SK-N-DZ (cell line): ENCODE measurements at regions not wholly inside any gene's neighbourhood (a gene's known extent, or its start where the extent isn't known, plus 50 kb on each side); places are given as distances from the start of the nearest gene placed in this dataset.
"Not testable (repeated sequence)": the region's sequence is repeated elsewhere in the genome, so short reads cannot be mapped to it uniquely, and the experiment has no call there.

Experiments used
- DNase-seq: peaks from one replicate; pipeline ENCODE4 v3.0.0-alpha.2; 2015; ENCODE audit warnings: low spot score

GRCh38 chr6:50333696-50334095, 284.0 kb upstream of the DEFB112 start:
- DNase-seq, result no peak

GRCh38 chr6:50337532-50338122, 287.9 kb upstream of the DEFB112 start:
- DNase-seq, result no peak

GRCh38 chr6:50353603-50354002, 303.9 kb upstream of the DEFB112 start:
- DNase-seq, result peak; percentile 48

GRCh38 chr6:50358113-50358512, 308.4 kb upstream of the DEFB112 start:
- DNase-seq, result no peak

DNA sequence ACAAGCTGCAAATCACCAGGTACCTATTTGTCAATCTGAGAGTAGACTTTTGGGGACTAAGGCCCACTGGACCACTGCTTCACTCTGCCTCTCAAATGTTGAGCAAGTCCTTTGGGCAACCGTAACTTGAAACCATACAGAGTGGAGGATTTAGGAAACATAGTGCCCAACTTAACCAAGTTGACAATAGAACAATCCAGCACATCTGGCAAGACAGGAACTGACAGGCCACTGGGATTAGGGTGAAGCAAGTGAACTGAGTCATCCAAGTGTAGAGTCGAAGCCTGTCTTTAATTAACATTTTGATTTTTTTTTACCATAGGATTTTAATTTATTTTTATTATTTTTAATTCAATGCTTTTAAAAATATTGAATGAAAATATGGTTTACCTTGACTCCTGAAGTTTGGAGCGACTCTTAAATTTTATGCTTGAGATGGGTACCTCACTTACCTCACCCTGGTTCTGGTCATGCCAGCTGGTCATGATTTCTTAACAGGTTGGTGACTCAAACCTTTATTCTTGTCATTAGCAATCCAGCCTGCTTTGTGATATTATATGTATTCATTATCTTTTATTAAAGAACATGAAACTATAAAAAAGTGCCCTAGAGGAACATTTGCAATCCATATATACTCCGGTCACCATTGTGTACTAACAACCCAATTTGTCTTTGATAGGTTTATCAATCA, 312.1 kb upstream of the DEFB112 start:
- DNase-seq, result no peak

GRCh38 chr6:50362706-50363105, 313.0 kb upstream of the DEFB112 start:
- DNase-seq, result no peak

DNA sequence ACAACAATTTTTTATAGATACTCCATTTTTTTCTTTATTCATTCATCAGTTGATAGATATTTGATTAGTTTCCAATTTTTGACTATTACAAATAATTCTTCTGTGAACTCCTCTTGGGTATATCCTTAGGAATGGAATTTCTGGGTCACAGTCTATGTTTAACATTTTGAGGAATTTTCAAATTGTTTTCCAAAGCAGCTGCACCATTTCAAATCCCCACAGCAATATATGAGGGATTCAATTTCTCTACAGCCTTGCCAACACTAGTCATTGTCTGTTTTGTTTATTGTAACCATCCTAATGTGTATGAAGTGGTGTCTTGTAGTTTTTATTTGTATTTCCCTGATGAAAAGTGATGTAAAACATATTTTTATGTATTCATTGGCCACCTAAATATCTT, 320.3 kb upstream of the DEFB112 start:
- DNase-seq, result no peak

DNA sequence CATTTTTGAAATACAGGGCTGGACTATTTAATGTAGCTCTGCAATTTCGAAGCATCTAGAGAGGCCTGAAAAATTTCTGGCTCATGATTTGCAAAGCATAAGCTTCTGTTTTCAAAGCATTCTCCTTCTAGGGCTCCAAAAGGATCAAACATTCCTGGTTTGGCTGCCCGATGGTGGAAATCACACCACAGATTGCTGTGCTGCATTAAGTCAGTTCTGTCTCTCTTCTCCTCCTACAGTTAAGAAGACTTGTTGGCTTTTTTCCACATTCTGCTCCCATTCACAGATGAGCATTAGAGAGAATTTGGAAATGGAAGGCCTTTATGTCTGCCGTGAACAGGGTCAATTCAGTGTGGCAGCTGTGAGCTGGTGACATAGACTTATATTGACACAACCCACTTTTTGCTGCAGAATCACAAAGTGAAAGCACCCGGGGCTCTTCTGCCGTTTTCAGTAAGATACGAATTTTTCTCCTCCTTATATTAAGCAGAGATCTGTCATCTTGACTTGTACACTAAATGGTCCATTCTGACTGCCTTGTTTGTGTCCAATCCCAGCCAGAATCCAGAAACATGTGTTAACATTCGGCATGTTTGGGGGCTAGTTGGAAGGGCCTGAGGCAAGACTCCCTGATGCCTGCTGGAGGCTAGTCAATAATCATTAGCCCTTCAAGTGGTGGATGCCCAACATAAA, 330.8 kb upstream of the DEFB112 start:
- no peak for DNase-seq

GRCh38 chr6:50381099-50381415, 331.3 kb upstream of the DEFB112 start:
- no peak for DNase-seq

DNA sequence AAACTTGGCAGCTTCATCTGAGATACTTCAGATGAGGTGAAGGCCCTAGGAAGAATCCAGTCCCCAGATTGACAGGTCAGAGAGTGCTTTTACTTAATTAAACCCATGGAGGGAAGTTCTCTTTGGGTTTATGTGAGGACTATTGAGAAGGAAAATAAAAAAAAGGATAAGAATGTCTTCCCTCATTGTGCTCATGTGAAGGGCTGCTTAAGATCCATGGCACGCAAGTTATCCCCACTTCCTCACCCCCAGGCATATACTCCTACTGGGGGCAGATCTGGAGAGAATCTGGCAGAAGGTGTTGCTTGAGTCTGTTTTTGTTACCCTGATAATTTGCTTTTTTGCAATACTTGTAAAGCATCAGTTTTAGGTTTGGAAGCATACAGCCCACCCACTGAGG, 322.9 kb upstream of the TFAP2D start:
- no peak for DNase-seq

DNA sequence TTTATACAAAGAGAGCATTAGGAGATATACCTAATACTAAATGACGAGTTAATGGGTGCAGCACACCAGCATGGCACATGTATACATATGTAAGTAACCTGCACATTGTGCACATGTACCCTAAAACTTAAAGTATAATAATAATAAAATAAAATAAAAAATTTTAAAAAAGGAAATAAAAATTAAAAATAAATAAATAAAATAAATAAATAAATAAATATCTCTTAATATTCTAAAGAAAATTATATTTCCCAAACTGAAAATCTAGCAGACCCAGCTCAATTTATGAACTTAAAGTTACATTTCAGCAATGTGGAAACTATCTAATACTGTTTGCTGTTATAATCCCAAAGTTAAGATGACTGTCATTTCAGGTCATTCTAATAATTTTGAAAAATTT, 319.2 kb upstream of the TFAP2D start:
- not testable (repeated sequence) for DNase-seq

DNA sequence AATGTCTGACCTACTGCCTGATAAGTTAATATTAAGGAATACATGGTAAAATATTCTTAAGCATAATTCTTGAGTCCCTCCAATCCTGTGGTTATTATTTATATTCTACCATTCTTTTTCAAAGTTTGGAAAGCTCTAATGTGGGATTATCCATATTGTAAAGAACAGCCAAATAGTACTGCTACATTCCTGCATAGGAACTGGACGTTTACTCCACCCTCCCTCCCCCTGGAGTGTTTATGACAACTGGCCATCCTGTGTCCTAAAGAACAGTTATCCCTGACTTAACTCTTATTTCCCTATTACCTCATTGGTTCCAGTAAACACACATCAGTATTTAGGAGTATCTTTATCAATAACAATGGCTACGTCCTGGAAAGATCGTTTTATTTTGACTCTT, 308.7 kb upstream of the TFAP2D start:
- no peak for DNase-seq

DNA sequence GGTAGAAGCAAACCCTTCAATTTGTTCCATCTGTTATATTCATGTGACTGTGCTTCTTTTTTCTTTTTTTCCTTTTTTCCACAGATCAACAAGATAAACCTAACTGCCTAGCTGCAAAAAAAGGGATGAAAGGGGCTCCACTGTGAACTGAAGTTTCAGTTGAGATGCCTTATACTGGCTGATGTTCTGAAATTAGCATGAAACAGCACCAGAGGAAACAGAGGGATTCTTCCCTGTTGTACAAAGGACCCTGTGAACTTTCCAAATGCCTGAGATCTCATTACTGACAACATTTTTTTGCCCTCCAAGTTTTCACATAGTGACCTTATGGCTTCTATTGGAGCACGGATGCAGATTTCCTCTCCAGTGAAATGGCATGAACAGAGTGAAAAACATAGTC, 302.7 kb upstream of the TFAP2D start:
- DNase-seq, result no peak

DNA sequence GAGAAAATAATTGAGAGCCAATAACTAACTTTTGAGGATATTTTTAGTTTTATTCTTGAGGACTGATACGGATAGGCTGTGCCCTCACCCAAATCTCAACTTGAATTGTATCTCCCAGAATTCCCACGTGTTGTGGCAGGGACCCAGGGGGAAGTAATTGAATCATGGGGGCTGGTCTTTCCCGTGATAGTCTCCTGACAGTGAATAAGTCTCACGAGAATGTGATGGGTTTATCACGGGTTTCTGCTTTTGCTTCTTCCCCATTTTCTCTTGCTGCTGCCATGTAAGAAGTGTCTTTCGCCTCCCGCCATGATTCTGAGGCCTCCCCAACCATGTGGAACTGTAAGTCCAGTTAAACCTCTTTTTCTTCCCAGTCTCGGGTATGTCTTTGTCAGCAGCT, 292.3 kb upstream of the TFAP2D start:
- DNase-seq, result not testable (repeated sequence)

DNA sequence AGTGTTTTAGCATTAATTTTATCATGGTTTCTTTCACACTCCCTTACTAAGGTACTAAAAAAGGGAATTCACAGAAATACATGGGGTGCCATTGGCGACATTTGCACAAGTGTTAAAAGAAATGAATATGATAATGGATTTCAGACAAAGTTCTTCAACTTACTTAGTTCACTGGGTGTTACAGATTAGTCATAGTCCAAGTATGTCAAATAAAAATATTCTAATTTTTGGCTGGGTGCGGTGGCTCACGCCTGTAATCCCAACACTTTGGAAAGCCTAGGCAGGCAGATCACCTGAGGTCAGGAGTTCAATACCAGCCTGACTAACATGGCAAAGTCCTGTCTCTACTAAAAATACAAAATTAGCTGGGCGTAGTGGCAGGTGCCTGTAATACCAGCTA, 286.1 kb upstream of the TFAP2D start:
- DNase-seq, result no peak

DNA sequence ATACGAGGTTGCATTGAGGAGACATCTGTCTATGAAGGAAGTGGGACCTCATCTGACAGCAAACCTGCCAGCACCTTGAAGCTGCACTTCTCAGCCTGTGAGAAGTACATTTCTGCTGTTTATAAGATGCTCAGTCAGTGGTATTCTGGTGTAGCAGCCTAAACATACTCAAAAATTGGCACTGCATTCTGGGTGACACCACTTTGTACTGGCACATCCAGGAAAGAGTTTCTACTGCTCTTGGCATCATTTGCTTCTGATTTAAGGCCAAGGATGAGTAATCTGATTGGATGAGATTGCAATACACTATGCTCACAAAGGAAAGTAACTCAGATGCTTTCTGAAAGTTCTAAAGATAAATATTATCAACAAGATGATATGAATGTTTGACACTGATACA, 275.4 kb upstream of the TFAP2D start:
- DNase-seq, result no peak

- DNase-seq, result no peak
These were observed 270.7 kb upstream of the TFAP2D start for GRCh38 chr6:50442531-50443040.

GRCh38 chr6:50443144-50443543, 270.2 kb upstream of the TFAP2D start:
- DNase-seq, result no peak

GRCh38 chr6:50449128-50449527, 264.2 kb upstream of the TFAP2D start:
- DNase-seq, result no peak

DNA sequence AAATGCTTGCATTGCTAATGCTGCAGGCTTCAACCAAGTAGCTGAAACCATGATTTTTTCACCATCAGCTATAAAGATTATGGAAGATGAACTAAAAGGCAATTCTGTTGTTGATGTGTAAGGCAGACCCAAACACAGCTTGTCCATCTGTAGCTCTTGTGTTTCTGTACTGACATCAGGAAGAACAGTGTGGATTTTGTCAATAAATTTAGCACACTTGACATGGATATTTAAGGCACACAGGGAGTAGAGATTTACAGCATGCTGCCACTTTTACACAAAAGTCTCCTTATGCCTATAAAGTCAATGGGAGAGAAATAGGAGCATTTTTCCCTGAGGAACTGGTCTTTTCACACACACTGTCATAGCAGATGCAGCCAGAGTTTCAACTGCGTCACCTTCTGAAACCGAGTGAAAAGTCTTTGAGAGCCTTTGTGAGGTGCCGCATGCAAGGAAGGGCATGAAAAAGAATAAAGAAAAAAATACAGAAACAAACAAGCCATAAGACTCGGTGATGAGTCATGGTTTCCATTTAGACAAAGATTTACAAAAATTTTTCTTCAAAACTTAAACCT, 261.4 kb upstream of the TFAP2D start:
- DNase-seq, result no peak

GRCh38 chr6:50455029-50455428, 258.3 kb upstream of the TFAP2D start:
- DNase-seq, result no peak

DNA sequence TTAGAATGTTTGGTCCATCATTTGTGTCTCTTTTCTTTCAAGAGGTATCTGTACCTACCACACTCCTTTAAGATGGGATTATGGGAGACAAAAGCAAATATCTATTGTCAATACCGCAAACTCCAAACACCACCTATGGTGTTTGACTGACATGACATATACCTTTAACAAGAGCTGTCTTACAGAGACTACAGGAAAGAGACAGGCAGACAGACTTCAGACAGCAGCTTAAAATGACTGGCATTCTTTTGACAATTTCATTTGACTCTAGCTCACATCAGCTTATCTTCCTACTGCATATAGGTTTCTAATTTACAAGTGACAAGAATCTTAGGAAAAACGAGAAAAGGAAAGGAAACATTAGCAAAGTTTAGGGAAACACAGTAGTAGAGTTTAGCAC, 256.0 kb upstream of the TFAP2D start:
- no peak for DNase-seq

DNA sequence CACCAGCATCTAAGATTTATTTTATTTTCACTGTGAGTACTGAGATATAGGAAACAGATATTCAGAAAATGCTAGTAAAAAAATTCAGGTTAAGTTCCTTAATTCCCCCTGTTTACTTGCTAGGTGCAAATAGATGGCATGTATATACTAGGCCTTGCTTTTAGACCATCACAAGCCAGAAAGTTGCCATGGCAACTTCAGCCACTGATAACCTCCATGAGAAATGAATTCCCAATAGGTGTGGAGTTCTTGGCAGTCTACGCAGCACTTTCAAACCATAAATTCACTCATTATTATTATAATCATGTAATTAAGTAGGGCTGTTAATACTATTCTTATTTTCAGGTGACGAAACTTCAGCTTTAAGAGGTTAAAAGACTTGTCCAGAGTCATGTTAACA, 251.6 kb upstream of the TFAP2D start:
- DNase-seq, result no peak
